BJ (cell line): ENCODE measurements at regions not wholly inside any gene's neighbourhood (a gene's known extent, or its start where the extent isn't known, plus 50 kb on each side); places are given as distances from the start of the nearest gene placed in this dataset.

Experiments
- CTCF ChIA-PET: fragments of 350-600 bp; formaldehyde crosslinking; extraction: SDS; loops from one replicate; lab custom pipeline; 2021; ENCODE audit warnings: antibody characterized with exemption, inconsistent platforms; lab: Yijun Ruan, JAX
- POLR2A ChIA-PET: fragments of 300-600 bp; sonication (Branson Sonifier 250); formaldehyde crosslinking; extraction: SDS; loops from one replicate; lab custom pipeline; 2021; ENCODE audit warnings: antibody characterized with exemption; lab: Charles Lee
- DNase-seq: peaks from one replicate; pipeline ENCODE4 v3.0.0-alpha.2; 2011; ENCODE audit warnings: low read depth
- H3K27me3 ChIP-seq: 2 replicates; pipeline ENCODE4 v1.6.0; 2011; ENCODE audit warnings: low read length; ENCODE audit not compliant: control insufficient read depth, insufficient read depth
- H3K36me3 ChIP-seq: 2 replicates; pipeline ENCODE4 v1.5.1; 2011; ENCODE audit warnings: low read length; ENCODE audit not compliant: control insufficient read depth, insufficient read depth
- H3K4me3 ChIP-seq: 2 replicates; pipeline ENCODE4 v1.5.1; 2011; ENCODE audit warnings: low read depth, mild to moderate bottlenecking, control low read depth, low read length
- CTCF ChIP-seq: IDR thresholded peaks from 2 replicates; pipeline ENCODE4 v1.5.1; 2011; ENCODE audit warnings: low read depth, mild to moderate bottlenecking, control low read depth, inconsistent platforms, low read length, moderate library complexity; ENCODE audit not compliant: insufficient read depth

- POLR2A ChIA-PET = no interaction called here
- no peak overlapping the region for H3K4me3 ChIP-seq
- CTCF ChIA-PET = no interaction called here
These were observed 807.9 kb upstream of the LRRN3 start for GRCh38 chr7:110283056-110283455.

GRCh38 chr7:110291430-110291829, 799.5 kb upstream of the LRRN3 start:
- H3K36me3 ChIP-seq = no peaks in the 10 kb centered on the region
- H3K27me3 ChIP-seq = no peaks in the 10 kb centered on the region
- H3K4me3 ChIP-seq = no peak overlapping the region
- no peak for TF ChIP-seq CTCF
- CTCF ChIA-PET = no interaction called here
- DNase-seq = no peak
- POLR2A ChIA-PET = no interaction called here

More at GRCh38 chr7:110283056-110283455, 807.9 kb upstream of the LRRN3 start:
- Histone ChIP-seq H3K36me3 (no peaks in the 10 kb centered on the region), H3K27me3 (no peaks in the 10 kb centered on the region)
- no peak for DNase-seq
- TF ChIP-seq CTCF = no peak

- no peak for TF ChIP-seq CTCF
- CTCF ChIA-PET = no interaction called here
- H3K4me3 ChIP-seq = no peak overlapping the region
- no peaks in the 10 kb centered on the region for H3K27me3 ChIP-seq
- H3K36me3 ChIP-seq = no peaks in the 10 kb centered on the region
- no peak for DNase-seq
- POLR2A ChIA-PET = no interaction called here
These were observed 794.6 kb upstream of the LRRN3 start for GRCh38 chr7:110296321-110296720.

- no peak for TF ChIP-seq CTCF
These were observed 783.2 kb upstream of the LRRN3 start for GRCh38 chr7:110307776-110308175.

GRCh38 chr7:110308791-110309190, 782.1 kb upstream of the LRRN3 start:
- DNase-seq = no peak
- Histone ChIP-seq H3K36me3 (no peaks in the 10 kb centered on the region), H3K27me3 (no peaks in the 10 kb centered on the region), H3K4me3 (no peak overlapping the region)
- TF ChIP-seq CTCF = no peak
- POLR2A ChIA-PET = no interaction called here
- CTCF ChIA-PET = interaction anchor here (0.9 kb wide), 1 partner anchor 79 kb away, joined by 3 read pairs; no protein-coding TSS in a partner anchor

More at GRCh38 chr7:110307776-110308175, 783.2 kb upstream of the LRRN3 start:
- DNase-seq = no peak
- Histone ChIP-seq H3K4me3 (no peak overlapping the region), H3K36me3 (no peaks in the 10 kb centered on the region), H3K27me3 (no peaks in the 10 kb centered on the region)
- POLR2A ChIA-PET = no interaction called here
- CTCF ChIA-PET = no interaction called here
